Fibroblast of mammary gland (primary cell): ENCODE measurements at regions not wholly inside any gene's neighbourhood (a gene's known extent, or its start where the extent isn't known, plus 50 kb on each side); places are given as distances from the start of the nearest gene placed in this dataset.

Experiments
- DNase-seq: peaks from one replicate; pipeline ENCODE4 v3.0.0-alpha.2; 2010; ENCODE audit warnings: low read depth
- H3K4me3 ChIP-seq: 2 replicates; pipeline ENCODE4 v1.5.1; 2011; ENCODE audit warnings: low read depth, mild to moderate bottlenecking, low read length, moderate library complexity; ENCODE audit not compliant: control insufficient read depth
- CTCF ChIP-seq: conservative IDR thresholded peaks from 2 replicates; pipeline ENCODE4 v1.5.1; 2011; ENCODE audit warnings: low read depth, low read length, inconsistent platforms; ENCODE audit not compliant: control insufficient read depth, insufficient read depth

GRCh38 chr4:12873351-12873750 lies 610.8 kb downstream of the RAB28 start:
- DNase-seq = no peak
- TF ChIP-seq CTCF = no peak
- H3K4me3 ChIP-seq = no peak overlapping the region

DNA sequence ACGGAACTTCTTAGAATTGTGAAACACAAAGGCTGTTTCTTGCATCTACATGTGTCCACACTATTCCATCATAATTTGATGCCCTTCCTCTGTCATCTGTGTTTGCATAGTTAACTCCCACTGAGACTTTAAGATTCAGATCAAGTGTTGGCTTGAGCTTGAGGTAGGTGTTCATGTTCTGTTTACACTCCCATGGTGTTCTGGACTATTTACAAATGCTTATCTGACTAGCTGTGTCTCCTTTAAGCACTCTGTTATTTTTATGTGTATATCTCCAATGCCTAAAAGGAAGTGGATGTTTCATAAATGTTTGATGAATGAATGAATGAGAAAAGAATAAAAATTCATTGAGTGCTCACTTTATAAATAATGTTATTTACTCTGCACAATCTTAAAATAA lies 622.7 kb downstream of the RAB28 start:
- DNase-seq = no peak

DNA sequence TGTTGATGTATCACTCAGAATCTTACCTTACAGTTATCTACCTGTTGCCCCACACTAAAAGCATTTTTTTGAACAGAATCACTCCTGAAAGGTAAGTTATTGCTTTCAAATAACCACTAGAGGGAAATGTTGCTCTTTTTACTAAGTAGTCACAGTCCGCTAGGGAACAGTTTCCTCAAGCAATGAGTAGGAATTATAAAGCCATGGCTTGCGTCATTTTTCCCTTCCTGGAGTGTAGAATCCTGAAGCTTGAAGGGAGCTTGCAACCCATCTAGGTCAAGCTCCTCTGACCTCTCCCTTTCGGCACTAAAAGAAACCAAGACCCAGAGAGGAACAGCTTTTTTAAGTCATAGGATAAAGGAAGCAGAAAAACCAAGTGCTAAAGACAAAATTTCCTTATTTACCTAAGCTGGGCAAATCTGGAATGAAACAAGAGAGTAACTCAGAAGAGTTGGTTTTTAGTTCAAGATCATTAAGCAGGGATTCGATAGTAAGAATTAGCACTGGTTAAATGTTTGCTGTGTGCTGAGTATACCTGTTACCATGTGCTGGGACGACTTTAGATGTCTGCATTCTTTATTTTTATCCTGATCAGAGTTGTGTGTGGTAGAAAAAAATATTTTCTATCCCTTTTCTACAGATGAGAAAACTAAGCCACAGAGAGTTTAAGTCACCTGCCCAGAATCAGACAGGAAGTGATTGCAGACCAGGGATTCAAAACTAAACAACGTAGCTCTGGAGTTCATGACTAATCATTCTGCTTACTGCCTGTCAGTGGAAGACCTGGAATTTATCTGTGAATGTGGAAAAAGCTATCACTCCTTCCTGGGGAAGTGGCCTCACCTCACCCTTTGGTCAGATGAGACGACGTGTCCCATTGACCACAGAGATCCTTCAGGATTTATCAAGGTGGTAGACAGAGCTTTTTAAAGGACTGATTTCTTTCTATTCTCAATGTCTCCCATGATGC lies 631.5 kb downstream of the RAB28 start:
- H3K4me3 ChIP-seq = no peak overlapping the region
- TF ChIP-seq CTCF = peak; percentile 57
- DNase-seq = peak; percentile 69

More for the DNA sequence above, 622.7 kb downstream of the RAB28 start:
- no peak for TF ChIP-seq CTCF
- H3K4me3 ChIP-seq = no peak overlapping the region

GRCh38 chr4:12846368-12846767 lies 637.8 kb downstream of the RAB28 start:
- H3K4me3 ChIP-seq = no peak overlapping the region
- DNase-seq = no peak
- TF ChIP-seq CTCF = no peak

GRCh38 chr4:12844141-12844540 lies 640.0 kb downstream of the RAB28 start:
- DNase-seq = no peak
- no peak overlapping the region for H3K4me3 ChIP-seq
- no peak for TF ChIP-seq CTCF

DNA sequence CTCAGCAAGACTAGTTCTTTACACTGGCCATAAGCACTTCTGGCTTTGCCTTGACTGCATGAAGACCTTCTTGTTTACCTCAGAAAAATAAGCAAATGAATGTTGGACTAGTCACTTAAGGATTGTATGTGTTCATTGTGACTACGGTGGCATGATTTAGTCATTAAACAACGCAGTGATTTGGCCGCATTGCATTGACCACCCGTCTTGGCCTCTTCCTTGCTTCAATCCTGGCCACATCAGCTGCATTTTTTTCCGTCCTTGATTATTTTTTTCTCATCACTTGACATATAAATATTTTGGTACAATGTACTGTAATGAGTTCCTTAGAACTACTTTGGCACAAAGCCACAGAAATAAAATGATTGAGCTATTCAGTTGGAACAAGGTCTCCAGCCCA lies 656.2 kb downstream of the RAB28 start:
- no peak for DNase-seq
- no peak overlapping the region for H3K4me3 ChIP-seq
- no peak for TF ChIP-seq CTCF
